ENCODE measurements at regions not wholly inside any gene's neighbourhood (a gene's known extent, or its start where the extent isn't known, plus 50 kb on each side); places are given as distances from the start of the nearest gene placed in this dataset.
"Not testable (repeated sequence)": the region's sequence is repeated elsewhere in the genome, so short reads cannot be mapped to it uniquely, and the experiment has no call there.

DNA sequence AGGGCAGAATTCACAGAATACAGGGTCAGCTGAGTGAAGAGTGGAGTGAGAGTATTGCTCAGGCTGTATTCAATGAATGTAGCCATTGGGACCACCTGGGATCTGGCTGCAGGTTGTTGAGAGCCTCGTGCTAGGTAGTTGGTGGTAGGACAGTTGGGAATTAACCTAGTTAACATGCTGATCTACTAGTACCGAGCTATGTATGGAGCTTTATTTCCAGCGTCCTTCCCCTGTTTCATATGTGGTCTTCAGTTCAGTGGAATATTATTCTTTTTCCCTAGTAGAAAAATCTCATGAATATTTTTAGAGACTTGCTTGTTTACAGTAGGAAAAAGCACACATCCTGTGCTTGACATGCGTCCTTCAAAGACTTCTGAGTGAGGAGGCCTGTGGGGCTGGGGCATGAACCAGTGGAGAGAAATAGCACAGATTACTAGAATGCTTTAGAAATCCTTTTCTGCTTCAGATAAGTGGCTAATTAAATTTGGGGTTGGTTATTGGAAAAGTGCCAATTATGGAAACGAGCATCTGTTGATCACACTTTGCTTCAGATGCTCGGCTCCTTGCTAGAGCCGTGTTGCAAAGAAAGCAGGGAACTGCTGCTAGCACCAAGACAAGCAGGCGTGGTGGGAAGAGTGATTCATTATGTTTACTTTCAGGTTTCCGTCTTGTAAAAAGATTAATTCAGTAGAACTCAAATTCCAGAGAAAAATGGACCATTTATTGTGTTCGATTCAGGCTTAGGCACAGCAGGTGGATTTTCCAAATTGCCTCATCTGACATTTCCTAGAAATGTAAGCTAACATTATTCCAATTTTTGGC is 53.6 kb downstream of the ARF6 start:
- DNase-seq: no peak

DNA sequence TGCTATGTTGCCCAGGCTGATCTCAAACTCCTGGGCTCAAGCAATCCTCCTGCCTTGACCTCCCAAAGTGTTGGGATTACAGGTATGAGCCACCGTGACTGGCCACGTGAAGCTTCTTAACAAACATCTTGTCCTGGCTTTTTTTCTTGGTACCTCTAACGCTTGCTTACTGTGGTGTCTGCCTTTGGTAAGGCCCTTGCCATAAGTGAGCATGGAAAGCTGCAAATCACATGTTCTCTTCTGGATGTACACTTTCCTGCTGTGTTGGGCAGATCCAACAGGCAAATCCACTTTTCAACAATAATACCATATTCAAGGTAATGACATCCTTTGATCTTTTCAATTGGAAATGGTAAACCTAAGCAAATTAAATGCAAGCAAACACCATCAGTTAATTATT is 54.6 kb downstream of the ARF6 start:
- no peak for DNase-seq

DNA sequence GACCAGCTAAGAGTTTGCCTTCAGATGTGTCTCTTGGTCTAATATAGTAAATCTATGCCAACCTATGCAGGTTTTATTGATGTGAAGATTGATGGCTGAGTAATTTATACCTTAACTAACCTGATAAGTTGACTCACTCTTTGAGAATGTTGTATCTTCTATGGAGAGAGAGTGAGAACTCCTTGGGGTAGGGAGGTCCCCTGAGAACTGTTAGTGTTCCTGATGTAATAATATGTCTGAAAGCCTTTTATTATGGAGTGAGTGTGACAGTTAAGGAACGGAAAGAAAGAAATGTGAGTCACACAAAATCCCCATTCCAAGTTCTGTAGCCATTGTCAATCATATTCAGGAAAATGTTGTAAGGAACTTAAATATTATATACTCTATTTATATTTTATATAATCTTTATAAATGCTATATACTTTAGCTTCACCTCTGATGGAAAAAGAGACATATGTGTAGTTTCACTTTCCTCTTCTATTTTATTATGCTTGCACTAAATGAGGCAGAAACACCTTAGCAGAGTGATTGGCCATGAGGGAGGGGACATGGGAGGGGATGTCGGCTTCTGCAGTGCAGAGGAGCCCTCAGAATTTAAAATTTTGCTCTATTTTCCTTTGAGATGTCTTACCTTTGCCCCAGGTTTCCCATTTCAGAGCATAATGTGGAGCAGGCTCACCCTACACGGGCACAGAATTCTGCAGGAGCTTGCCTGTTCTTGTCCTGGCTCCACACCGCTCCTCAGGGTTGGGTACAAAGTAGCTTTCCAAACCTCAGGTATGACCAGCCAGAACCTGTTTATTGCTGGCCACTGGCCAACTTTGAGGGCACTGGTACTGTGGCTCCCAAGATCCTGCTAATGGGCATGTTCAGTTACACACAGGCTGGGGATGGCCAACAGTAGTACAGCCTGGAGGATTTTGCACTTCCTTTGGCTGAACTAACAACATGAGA is 57.7 kb downstream of the ARF6 start:
- DNase-seq: no peak

DNA sequence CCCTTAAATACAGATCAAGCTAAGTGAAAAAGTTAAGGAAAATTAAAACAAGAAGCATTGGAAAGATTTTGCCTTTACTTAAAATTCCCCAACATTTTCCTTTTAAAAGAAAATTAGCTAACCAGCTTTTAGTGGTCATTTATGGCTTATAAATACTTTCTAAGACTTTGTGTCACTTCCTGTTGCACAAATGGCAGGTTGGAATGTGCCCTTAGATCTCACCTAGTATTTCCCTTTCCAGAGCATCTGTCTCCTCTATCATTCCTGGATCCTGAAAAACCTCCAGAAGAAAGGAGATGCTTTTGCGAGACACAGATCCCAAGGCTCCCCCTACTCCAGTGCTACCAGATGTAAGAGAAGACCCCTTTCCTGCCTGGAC is 58.3 kb downstream of the ARF6 start:
- no peak for DNase-seq

DNA sequence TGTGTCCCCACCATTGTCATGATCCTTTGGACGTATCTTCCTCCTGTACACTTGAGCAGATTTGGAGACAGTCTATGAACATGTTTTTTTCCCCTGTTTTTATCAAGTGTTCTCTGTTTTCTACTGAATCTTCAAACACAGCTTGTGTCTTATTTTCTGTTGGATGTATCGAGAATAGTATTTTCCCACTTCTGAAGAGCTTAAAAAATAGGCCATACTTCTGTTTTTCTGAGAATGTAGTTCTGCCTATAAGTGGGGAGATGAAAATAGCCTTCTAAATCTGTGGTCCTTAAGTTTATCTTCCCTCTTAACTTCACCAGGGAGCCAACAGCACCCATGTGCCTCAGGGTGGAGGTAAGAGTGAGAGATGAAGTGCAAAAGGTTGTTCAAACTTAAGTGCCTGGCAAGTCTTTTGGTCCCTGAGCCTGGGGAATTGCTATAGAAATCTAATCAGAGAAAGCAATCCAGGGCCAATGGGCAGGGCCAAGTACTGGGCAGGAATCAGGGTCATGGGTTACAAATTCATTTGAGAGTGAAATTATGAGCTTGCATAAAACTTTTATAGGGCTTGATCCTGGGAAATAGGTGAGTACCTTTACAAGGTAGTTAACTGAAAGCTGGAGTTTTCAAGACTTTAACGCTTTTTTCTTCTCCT is 58.9 kb downstream of the ARF6 start:
- DNase-seq: no peak

DNA sequence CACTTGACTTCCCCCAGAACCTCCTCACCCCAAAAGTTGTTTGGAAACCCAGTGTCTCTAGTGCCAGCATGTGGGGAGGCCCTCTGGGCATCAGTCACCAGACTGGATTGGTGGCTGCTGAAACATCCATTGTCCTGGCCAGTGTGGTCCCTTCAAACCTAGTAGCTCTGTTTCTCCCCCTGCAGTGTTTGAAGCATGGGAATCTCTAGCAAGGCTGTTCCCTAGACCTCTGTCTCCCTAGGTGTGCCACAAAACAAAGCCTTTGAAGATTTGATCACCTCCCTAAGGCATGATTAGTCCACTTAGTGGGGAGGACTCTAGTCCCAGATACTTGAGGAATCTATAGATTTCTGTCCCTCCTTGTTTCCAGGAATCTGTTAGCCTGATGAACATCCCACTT is 60.3 kb downstream of the ARF6 start:
- DNase-seq: no peak

DNA sequence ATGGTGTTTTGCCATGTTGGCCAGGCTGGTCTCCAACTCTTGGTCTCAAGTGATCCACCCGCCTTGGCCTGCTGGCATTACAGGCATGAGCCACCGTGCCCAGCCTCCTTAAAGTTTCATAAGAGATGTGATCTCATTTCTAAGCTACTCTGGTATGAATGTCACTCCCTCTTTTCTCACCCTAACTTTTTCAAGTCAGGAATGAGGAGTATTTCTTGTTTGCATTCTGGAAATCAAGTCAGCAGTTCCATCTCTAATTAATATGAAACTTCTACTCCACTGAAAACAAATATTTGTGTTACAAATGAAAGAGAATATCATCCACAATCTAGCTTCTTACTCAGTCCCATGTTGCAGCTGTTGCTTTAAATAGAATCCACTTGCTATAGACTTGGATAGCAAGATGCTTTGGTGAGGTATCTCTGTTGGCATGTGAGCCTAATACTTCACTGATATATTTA is 61.3 kb downstream of the ARF6 start:
- DNase-seq: no peak

DNA sequence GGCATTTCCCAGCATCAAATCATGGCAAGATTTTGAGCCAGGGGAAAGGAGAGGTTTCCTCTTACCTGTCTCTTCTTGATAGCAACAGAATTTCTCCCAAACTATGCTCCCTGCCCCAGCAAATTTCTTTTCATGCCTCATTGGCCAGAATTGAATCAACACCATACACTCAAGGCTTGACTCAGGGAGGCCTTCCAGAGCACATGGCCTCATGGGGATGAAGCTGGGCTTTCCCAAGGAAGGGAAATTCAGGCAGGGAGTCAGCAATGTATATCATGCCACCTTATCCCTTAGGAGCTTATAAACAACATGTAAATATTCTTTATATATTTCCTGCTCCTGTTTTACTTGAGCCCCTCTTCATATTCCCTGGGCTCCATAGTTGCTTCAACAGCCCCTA is 62.1 kb downstream of the ARF6 start:
- no peak for DNase-seq

DNA sequence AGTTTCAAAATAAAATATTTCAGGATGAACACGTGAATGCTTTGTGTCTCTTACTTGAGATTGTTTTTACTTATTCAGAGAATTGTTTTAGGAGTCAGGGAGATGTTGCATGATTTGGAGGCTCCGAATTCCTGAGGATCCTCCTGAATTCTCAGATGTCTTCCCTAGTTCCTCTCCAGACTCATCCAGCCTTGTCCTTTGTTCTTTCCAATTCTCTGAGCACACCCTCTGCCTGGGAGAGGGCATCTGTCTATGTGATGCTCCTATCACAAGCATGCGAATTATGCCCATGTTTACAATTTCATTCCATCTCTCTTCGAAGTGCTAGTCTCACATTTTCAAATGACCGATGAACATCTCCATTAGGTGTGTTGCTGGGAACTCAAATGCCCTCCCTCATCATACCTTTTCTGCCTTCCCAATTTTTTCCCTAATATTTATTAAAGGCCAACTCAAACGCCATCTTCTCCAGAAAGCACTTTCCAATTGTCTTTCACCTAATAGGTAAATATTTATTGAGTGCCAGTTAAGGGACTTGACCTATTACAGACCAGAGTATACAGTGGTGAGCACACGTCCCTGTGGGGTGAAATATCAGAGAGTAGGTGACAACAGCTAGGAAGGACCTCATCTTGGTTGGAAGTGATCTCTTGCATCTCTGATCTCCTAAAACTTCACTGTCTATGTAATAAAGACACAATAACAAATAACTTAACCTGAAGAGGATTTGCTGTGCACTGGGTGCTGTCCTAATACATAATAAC is 64.4 kb downstream of the ARF6 start:
- no peak for DNase-seq

DNA sequence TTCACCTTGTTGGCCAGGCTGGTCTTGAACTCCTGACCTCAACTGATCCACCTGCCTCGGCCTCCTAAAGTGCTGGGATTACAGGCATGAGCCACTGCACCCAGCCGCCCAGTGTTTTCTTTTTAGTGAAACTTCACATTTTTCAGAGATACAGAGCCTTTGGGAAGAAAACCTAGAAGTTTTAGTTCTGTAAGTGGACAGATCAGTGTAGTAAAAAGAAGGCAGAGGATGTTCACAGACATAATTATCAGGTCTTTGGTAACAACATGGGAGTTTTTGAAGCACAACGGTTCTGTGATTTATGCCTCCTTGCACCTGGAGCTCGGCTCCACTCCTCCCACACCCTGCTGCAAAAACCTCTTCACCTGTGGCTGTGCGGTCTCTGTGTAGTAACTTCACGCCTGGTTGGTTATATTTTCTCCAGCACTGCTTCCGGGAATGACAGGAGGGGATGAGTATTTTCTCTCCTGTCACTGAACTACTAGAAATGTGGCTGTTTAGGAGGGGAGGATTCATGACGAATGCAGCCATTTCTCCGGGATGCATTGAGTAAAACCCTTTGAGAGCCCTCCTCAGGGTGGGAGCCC is 67.0 kb downstream of the ARF6 start:
- peak; percentile 80 for DNase-seq

DNA sequence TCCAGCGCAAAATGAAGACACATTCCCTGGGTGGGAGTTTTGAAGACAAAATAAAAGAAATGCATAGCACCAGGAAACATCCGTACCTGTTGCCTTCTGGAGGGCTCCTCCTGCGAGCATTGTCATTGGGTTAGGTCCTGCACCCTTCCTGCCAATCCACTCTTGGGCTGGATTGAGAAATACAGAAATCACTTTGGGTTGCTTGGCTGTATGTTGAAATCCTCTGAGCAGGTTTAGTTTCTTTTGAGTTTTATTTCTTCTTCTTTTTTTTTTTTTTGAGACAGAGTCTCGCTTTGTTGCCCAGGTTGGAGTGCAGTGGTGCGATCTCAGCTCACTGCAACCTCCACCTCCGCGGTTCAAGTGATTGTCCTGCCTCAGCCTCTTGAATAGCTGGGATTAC is 67.6 kb downstream of the ARF6 start:
- no peak for DNase-seq

DNA sequence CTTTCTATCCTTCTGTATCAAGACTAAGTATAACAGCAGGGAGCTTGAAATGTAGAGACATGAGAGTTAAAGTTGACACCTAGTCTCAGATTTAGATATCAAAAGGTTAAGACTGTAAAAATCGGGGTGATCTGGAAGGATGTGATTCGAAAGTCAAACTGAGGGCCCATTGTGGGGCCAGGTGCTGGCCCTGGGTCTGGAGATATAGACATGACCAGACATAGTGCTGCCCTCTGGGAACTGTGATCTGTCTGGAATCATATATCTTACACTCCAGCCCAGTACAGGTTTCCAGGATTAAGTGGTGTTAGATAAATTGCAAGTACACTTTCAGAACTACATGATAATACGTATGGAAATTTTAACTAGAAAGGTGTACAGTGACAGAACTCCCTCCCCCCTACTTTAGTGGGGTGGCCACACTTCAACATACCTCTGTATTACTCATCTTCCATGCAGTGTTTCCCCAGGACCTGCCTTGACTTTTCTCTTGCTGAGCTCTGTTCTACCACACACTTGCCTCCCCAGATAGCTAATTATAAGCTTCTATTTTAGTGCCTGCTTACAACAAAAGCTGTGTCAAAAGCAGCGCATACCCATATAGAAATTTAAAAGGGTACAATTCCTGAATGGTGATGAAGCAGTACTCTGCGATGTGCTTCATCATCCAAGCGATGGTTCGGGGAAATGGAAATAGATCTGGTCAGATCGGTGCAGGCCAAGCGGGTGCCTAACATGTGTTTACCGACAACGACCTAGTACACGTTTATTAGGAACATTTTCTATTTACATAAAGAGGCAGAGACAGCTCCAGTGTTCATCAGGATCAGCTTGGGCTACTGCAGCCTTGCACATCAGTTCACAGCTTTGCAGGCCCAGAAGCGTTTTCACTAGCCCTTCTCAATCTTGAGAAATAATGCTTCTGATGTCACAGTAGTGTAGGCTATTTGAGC is 68.7 kb downstream of the ARF6 start:
- no peak for DNase-seq

DNA sequence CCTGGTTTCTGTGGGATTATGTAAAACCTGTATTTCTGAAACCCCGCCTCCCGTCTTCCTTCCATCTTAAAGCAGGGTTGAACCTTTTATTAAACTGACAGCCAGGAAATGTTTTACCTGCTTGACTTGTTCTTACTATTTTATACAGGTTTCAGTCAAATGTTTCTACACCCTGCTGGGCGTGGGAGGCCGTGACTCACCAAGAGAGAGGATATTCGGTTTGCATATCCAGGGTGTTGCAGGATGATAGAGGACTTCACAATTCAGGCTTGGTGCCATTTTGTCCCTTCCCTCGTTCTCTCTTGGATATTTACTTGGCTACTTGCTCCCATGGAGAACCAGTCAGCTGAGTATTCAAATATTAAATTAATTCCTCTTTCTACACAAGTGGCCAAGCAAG is 69.7 kb downstream of the ARF6 start:
- peak; percentile 21 for DNase-seq

DNA sequence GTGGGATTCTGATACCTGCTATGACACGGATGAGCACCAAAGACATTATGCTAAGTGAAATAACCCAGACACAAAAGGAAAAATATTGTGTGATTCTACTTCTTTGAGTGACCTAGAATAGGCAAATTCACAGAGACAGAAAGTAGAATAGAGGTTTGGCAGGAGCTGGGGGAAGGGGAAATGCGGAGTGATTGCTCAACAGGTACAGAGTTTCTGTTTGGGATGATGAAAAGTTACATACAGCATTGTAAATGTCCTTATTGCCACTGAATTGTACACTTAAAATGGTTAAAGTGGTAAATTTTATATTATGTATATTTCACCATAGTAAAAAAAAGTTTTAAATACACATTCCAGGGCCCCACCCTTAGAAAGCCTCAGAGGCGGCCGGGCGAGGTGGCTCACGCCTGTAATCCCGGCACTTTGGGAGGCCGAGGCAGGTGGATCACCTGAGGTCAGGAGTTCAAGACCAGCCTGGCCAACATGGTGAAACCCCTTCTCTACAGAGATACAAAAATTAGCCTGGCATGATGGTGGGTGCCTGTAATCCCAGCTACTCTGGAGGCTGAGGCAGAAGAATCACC is 72.3 kb downstream of the ARF6 start:
- not testable (repeated sequence) for DNase-seq

DNA sequence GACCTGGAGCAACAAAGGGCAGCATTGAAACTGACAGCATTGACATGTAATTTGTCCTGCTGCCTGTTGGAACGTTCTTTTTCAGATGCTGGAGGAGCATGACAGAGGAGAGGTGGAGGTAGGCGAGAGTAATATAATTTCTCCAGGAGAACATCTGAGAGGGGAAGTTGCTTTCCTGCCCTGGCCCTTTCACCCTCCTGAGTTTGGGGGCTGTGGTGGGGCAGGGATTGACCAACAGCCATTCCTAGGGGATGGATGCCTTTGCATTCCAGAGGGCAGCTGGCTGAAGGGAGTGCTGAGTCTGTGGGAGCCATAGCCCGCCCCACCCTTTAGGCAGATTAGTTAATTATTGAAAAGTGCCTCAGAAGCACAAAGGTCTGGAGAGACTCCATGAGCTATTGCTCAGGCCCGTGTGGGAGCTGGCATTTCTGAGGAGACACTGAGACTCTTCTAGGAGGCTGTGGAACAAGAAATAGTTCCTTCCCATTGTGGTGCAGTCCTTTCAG is 73.5 kb downstream of the ARF6 start:
- no peak for DNase-seq

DNA sequence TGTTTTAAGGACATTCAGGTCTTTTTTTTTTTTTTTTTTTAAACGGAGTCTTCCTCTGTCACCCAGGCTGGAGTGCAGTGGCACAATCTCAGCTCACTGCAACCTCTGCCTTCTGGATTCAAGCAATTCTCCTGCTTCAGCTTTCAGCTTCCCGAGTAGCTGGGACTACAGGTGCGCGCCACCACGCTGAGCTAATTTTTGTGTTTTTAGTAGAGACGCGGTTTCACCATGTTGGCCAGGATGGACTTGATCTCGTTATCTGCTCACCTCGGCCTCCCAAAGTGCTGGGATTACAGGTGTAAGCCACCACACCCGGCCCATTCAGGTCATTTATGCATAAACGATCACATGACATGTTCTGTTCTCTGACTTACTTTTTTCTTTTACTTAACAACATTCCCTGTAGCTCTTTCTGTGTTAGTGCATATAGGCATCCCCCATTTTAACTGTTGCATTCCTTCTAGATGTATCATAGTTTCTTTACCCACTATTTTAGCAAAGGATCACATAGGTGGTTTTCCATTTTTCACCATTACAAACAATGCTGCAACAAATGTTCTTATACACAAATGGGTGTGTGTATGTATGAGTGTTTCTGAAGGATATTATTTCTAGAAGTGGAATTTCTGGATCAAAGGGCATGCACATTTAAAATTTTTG is 74.2 kb downstream of the ARF6 start:
- no peak for DNase-seq

DNA sequence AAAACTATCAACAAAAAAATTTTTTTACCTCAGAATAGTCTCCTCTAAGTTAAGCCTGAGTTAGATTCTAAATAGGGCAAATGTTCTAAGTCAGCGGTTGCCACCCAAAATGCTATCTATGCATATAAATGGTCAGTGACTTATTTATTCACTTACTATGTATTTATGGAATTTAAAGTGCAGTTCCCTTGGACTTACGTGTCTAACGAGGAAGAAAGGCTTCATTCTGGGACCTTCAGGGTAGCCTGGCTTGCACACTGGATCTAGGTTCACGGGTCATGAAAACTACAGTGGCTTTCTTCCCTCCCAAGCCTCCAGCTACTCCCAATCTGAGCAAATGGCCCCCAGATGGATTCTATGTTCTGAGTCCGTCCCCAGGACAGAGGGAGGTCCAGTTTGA is 77.1 kb downstream of the ARF6 start:
- DNase-seq: no peak

DNA sequence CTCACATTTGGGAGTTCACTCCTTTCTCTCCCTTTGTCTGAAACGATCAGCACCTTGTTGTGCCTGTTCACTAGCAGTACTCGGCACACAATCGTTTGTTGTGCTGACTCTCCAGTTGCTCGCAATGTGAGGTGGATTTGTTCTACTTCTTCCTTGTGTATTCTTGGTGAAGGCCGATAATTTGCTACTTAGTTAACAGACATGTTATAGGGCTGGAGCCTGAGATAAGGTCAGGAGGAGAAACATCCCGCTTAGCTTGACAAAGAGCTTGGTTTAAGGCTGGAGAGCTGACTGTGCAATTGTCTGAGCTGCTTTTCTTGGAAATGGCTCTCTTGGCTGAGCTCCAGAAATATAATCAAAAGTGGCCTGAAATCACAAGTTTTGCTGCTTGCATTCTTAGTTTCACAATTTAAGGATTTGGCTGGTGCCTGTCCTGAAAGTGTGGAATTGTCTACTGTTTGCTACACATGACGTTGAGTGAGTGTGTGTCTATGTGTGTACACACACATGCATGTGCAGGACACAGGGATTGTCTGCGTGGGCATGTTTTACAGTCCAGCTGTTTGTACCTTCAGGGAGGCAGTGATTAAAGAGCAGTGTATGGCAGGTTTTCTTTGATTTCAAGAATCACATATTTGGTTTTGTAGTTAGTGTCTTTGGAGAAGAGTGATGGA is 77.7 kb downstream of the ARF6 start:
- no peak for DNase-seq
